PC-9 (cell line): ENCODE measurements at regions not wholly inside any gene's neighbourhood (a gene's known extent, or its start where the extent isn't known, plus 50 kb on each side); places are given as distances from the start of the nearest gene placed in this dataset.

Source experiments
- BruUV-seq: library from RNA; stranded (reverse); fragments of 400-500 nt; replicated peaks from 2 replicates; lab custom pipeline; 2021; lab: Mats Ljungman, UMichigan
- CTCF ChIA-PET: fragments of 300-600 bp; sonication (Branson Sonifier 250); formaldehyde crosslinking; loops from one replicate; lab custom pipeline; 2022; ENCODE audit warnings: antibody characterized with exemption; lab: Charles Lee
- POLR2A ChIA-PET: fragments of 300-600 bp; sonication (Branson Sonifier 250); formaldehyde crosslinking; loops from one replicate; lab custom pipeline; 2022; ENCODE audit warnings: antibody characterized with exemption; ENCODE audit not compliant: unreplicated experiment; lab: Charles Lee
- DNase-seq, 2 experiments: peaks; one replicate each; pipeline versions ENCODE4 v3.0.0 to v3.0.0-alpha.2; 2015 to 2022; ENCODE audit warnings: mixed read lengths in 1 of 2
- H2AFZ ChIP-seq: fragments of 200-600 bp; sonication (generic); 2 replicates; pipeline ENCODE4 v1.8.1; 2017; ENCODE audit warnings: antibody characterized with exemption
- H3F3A ChIP-seq: fragments of 200-600 bp; sonication (generic); 2 replicates; pipeline ENCODE4 v1.8.1; 2017; ENCODE audit warnings: antibody characterized with exemption, mild to moderate bottlenecking, low read depth; ENCODE audit not compliant: insufficient read depth
- H3K27ac ChIP-seq: fragments of 200-600 bp; sonication (generic); 2 replicates; pipeline ENCODE4 v1.6.1; 2016; ENCODE audit warnings: mixed run types
- H3K27me3 ChIP-seq: fragments of 200-600 bp; sonication (generic); 2 replicates; pipeline ENCODE4 v1.6.1; 2016; ENCODE audit warnings: low read depth, mixed run types; ENCODE audit not compliant: insufficient read depth
- H3K36me3 ChIP-seq: fragments of 200-600 bp; sonication (generic); 2 replicates; pipeline ENCODE4 v1.6.1; 2016; ENCODE audit warnings: low read depth, mixed run types
- H3K4me1 ChIP-seq: fragments of 200-600 bp; sonication (generic); replicated peaks from 2 replicates; pipeline ENCODE4 v1.6.1; 2016; ENCODE audit warnings: mixed run types; ENCODE audit not compliant: insufficient read depth
- H3K4me2 ChIP-seq: fragments of 200-600 bp; sonication (generic); 2 replicates; pipeline ENCODE4 v1.6.1; 2017; ENCODE audit warnings: mixed run types
- H3K4me3 ChIP-seq: fragments of 200-600 bp; sonication (generic); 2 replicates; pipeline ENCODE4 v1.6.1; 2016; ENCODE audit warnings: mixed run types
- H3K79me2 ChIP-seq: fragments of 200-600 bp; sonication (generic); 2 replicates; pipeline ENCODE4 v1.6.1; 2017; ENCODE audit warnings: low read depth, mixed run types
- H3K9me2 ChIP-seq: fragments of 200-600 bp; sonication (generic); 2 replicates; pipeline ENCODE4 v1.8.1; 2017; ENCODE audit warnings: mild to moderate bottlenecking; ENCODE audit not compliant: insufficient read depth
- H3K9me3 ChIP-seq: fragments of 200-600 bp; sonication (generic); 2 replicates; pipeline ENCODE4 v1.8.1; 2016; ENCODE audit warnings: low read depth; ENCODE audit not compliant: insufficient read depth
- H4K20me1 ChIP-seq: fragments of 200-600 bp; sonication (generic); 2 replicates; pipeline ENCODE4 v1.8.1; 2017; ENCODE audit not compliant: insufficient read depth
- CTCF ChIP-seq: fragments of 200-600 bp; sonication (generic); conservative IDR thresholded peaks from 2 replicates; pipeline ENCODE4 v1.6.1; 2017; ENCODE audit warnings: mixed run types, antibody characterized with exemption, mild to moderate bottlenecking, moderate library complexity
- EZH2 ChIP-seq: fragments of 200-600 bp; sonication (generic); IDR thresholded peaks from 2 replicates; pipeline ENCODE4 v1.8.0; 2017; ENCODE audit warnings: antibody characterized with exemption, low read depth
- intact Hi-C: fragments of 100-400 bp; cut with micrococcal nuclease; formaldehyde crosslinking; loops from one replicate; pipeline ENCODE4 v1.10.0; 2022; ENCODE audit not compliant: unreplicated experiment

GRCh38 chr4:185892165-185892564 is 80.2 kb upstream of the SORBS2 start:
- Histone ChIP-seq H2AFZ (no peak overlapping the region), H3K27ac (no peak overlapping the region), H3K4me2 (no peak overlapping the region), H3K27me3 (no peaks in the 10 kb centered on the region), H3K9me2 (no peaks in the 10 kb centered on the region), H3K79me2 (no peaks in the 10 kb centered on the region), H3K36me3 (no peaks in the 10 kb centered on the region), H3K9me3 (no peaks in the 10 kb centered on the region; the same call in 1 of the 2 replicates), H3K4me1 (peaks cover 14% of the 10 kb centered on the region), H3K4me3 (no peak overlapping the region), H4K20me1 (no peaks in the 10 kb centered on the region), H3F3A (peaks cover 18% of the 10 kb centered on the region)
- CTCF ChIA-PET: interaction anchor here (0.6 kb wide), 1 partner anchor 59 kb away, joined by 3 read pairs; no protein-coding TSS in a partner anchor
- no peak for DNase-seq
- intact Hi-C loops: no loop called here
- no TSS peak for BruUV-seq
- POLR2A ChIA-PET: no interaction called here
- TF ChIP-seq CTCF: no peak
- TF ChIP-seq EZH2: no peak

- no peaks in the 10 kb centered on the region for H3K9me2 ChIP-seq
- TF ChIP-seq CTCF (no peak), EZH2 (no peak)
- no peaks in the 10 kb centered on the region for H3K27me3 ChIP-seq
- H3K79me2 ChIP-seq: no peaks in the 10 kb centered on the region
- no peaks in the 10 kb centered on the region for H3K36me3 ChIP-seq
- no peak overlapping the region for H3K4me3 ChIP-seq
- no peaks in the 10 kb centered on the region; the same call in 1 of the 2 replicates for H3K9me3 ChIP-seq
- H3K4me2 ChIP-seq: no peak overlapping the region
- H3K4me1 ChIP-seq: peaks cover 26% of the 10 kb centered on the region
- intact Hi-C loops: no loop called here
- H2AFZ ChIP-seq: no peak overlapping the region
- H3K27ac ChIP-seq: no peak overlapping the region
- BruUV-seq: no TSS peak
- POLR2A ChIA-PET: interaction anchor here (0.6 kb wide), 1 partner anchor 392 kb away, joined by 3 read pairs; no protein-coding TSS in a partner anchor
- H3F3A ChIP-seq: peaks cover 30% of the 10 kb centered on the region
- no peak for DNase-seq
- CTCF ChIA-PET: no interaction called here
- H4K20me1 ChIP-seq: no peaks in the 10 kb centered on the region
These were observed 81.5 kb upstream of the SORBS2 start for GRCh38 chr4:185893500-185893899.

- POLR2A ChIA-PET: no interaction called here
- peaks cover 30% of the 10 kb centered on the region for H3F3A ChIP-seq
- H3K9me2 ChIP-seq: no peaks in the 10 kb centered on the region
- no peaks in the 10 kb centered on the region for H4K20me1 ChIP-seq
- no peak overlapping the region for H3K4me3 ChIP-seq
- BruUV-seq: no TSS peak
- intact Hi-C loops: no loop called here
- no peaks in the 10 kb centered on the region; the same call in 1 of the 2 replicates for H3K9me3 ChIP-seq
- H2AFZ ChIP-seq: no peak overlapping the region
- no peaks in the 10 kb centered on the region for H3K27me3 ChIP-seq
- no peak for TF ChIP-seq EZH2
- no peak for TF ChIP-seq CTCF
- CTCF ChIA-PET: no interaction called here
- H3K36me3 ChIP-seq: no peaks in the 10 kb centered on the region
- peaks cover 28% of the 10 kb centered on the region for H3K4me1 ChIP-seq
- no peaks in the 10 kb centered on the region for H3K79me2 ChIP-seq
- no peak overlapping the region for H3K4me2 ChIP-seq
- no peak overlapping the region for H3K27ac ChIP-seq
- DNase-seq: no peak
These were observed 82.5 kb upstream of the SORBS2 start for GRCh38 chr4:185894481-185894880.
